CD4-positive, alpha-beta T cell treated with Interleukin-2 at 100 ng/mL for 4 hours (primary cell): ENCODE measurements at regions not wholly inside any gene's neighbourhood (a gene's known extent, or its start where the extent isn't known, plus 50 kb on each side); places are given as distances from the start of the nearest gene placed in this dataset.

Experiments used
- DNase-seq: peaks from one replicate; pipeline ENCODE4 v3.0.0-alpha.2; 2020; ENCODE audit warnings: low spot score

DNA sequence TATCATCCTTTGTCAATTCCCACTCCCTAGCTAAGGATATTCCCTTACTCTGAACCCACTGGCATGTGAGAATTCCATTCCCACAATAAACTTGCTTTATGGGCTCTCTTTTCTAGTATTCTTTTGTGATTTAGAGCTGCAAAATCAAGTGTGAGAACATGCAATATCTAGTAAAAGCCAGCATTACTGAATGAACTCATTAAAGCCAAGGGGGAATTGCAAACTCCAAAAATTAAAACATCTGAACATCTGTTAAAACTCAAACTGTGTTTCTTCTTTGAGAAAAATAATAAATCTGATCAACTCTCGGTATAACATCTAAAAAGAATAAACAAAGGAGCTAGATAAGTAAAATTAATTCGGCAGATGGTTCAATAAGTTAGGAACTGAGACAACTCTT lies 53.1 kb upstream of the MPDZ start:
- DNase-seq, result no peak

DNA sequence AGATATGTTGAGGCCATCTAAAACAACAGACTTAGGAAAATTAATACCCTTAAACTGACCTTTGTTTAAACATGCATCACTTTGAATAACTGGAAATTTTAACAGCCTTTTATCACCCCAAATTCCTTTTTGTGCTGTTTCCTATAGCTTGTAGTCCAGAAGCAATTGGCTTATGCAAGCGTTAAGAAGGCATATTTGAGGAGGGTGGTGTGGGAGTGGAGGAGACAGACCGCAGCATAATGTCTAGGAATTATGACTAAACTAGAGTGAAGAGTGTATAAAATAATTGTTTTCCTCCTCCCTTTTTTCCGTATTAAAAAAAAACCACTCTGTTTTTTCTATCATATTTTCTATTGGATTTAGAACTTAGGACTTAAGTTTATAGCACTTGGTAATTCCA lies 51.8 kb upstream of the MPDZ start:
- DNase-seq, result no peak

DNA sequence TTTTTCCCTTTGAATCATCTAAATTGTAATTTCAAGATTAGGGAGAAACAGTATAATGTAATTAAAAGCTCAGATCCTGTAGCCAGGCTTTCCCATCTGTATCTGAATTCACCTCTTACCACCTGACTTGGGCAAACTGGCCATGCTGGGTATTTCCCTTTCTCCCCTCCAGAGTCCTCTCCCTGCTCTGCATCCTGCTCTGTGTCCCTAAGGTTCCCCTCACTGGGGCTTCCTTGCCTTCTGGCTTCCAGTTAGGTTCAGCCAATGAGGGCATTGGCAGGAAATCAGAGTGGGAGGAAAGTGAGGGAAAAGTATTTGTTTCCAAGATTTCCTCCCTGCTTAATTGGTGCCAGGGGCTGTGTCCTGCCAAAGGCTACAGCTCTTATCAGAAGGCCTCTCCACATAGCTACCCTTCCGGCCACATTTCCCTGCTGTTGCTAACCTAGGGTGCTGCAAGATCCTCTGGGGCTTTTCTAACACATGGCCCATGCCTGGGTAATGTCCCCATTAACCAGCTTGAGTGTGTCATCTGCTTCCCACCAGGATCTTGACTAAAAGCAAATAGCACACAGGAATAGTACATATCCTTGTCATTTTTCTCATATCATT lies 51.0 kb upstream of the MPDZ start:
- no peak for DNase-seq
